GM12878 (cell line): ENCODE measurements at regions not wholly inside any gene's neighbourhood (a gene's known extent, or its start where the extent isn't known, plus 50 kb on each side); places are given as distances from the start of the nearest gene placed in this dataset.

Experiments used
- ATAC-seq: fragments of 200-7000 bp; cut with Tn5 transposase; 3 replicates; pipeline ENCODE4 v1.9.1; 2020; ENCODE audit warnings: mild to moderate bottlenecking, moderate library complexity
- BruUV-seq: library from RNA; stranded (reverse); fragments of 400-500 nt; replicated peaks from 2 replicates; lab custom pipeline; 2021; lab: Mats Ljungman, UMichigan
- CTCF ChIA-PET: fragments of 300-600 bp; sonication (Branson Sonifier 250); formaldehyde crosslinking; extraction: SDS; loops from one replicate; lab custom pipeline; 2021; ENCODE audit warnings: inconsistent platforms; lab: Yijun Ruan, JAX
- POLR2A ChIA-PET: fragments of 350-600 bp; formaldehyde crosslinking; extraction: SDS; loops from one replicate; lab custom pipeline; 2021; ENCODE audit warnings: inconsistent platforms; lab: Charles Lee
- RAD21 ChIA-PET: fragments of 300-600 bp; sonication (Branson Sonifier 250); formaldehyde crosslinking; loops from one replicate; lab custom pipeline; 2023; ENCODE audit warnings: antibody characterized with exemption; ENCODE audit not compliant: unreplicated experiment; lab: Charles Lee
- SMC1A ChIA-PET: fragments of 300-600 bp; sonication (Branson Sonifier 250); formaldehyde crosslinking; loops from one replicate; lab custom pipeline; 2023; ENCODE audit not compliant: unreplicated experiment, uncharacterized antibody; lab: Charles Lee
- DNase-seq: peaks from one replicate; pipeline ENCODE4 v3.0.0-alpha.2; 2011; ENCODE audit warnings: low read depth, low spot score
- FAIRE-seq: peaks from 3 replicates; lab custom pipeline; 2011; peaks lifted over from hg19 to GRCh38; lab: Jason Lieb, UNC
- H2AFZ ChIP-seq: 2 replicates; pipeline ENCODE4 v1.6.0; 2011; ENCODE audit warnings: low read depth, low read length, control low read depth; ENCODE audit not compliant: control insufficient read depth
- H3K27ac ChIP-seq: 2 replicates; pipeline ENCODE4 v1.5.1; 2011; ENCODE audit warnings: control low read depth; ENCODE audit not compliant: control insufficient read depth, insufficient read depth
- H3K27me3 ChIP-seq, 2 experiments: replicated peaks in 1 of 2; 2 replicates each; pipeline versions ENCODE4 v1.6.0 to v1.6.1; 2011; ENCODE audit warnings: low read length in 1 of 2; ENCODE audit not compliant: control insufficient read depth in 2 of 2, insufficient read depth in 2 of 2
- H3K36me3 ChIP-seq, 2 experiments: 2 replicates each; pipeline ENCODE4 v1.5.1; 2011; ENCODE audit warnings: low read length in 1 of 2; ENCODE audit not compliant: control insufficient read depth in 2 of 2, insufficient read depth in 2 of 2
- H3K4me1 ChIP-seq: 2 replicates; pipeline ENCODE4 v1.6.1; 2011; ENCODE audit warnings: mild to moderate bottlenecking, low read length, moderate library complexity, mixed read lengths; ENCODE audit not compliant: control insufficient read depth, insufficient read depth
- H3K4me2 ChIP-seq: 2 replicates; pipeline ENCODE4 v1.6.0; 2011; ENCODE audit warnings: control low read depth; ENCODE audit not compliant: control insufficient read depth, insufficient read depth
- H3K4me3 ChIP-seq: fragments of 200-600 bp; sonication (generic); 2 replicates; pipeline ENCODE4 v1.5.1; 2016
- H3K79me2 ChIP-seq: 2 replicates; pipeline ENCODE4 v1.6.0; 2011; ENCODE audit warnings: low read length; ENCODE audit not compliant: control insufficient read depth, insufficient read depth
- H3K9ac ChIP-seq: 2 replicates; pipeline ENCODE4 v1.8.0; 2011; ENCODE audit warnings: low read length, control low read depth, mixed read lengths; ENCODE audit not compliant: control insufficient read depth, insufficient read depth
- H3K9me3 ChIP-seq: replicated peaks from 3 replicates; pipeline ENCODE4 v1.5.1; 2011; ENCODE audit warnings: mild to moderate bottlenecking, low read length; ENCODE audit not compliant: control insufficient read depth, insufficient read depth
- H4K20me1 ChIP-seq: 2 replicates; pipeline ENCODE4 v1.6.0; 2011; ENCODE audit not compliant: control insufficient read depth, insufficient read depth
- ATF7 ChIP-seq: fragments of 450-650 bp; IDR thresholded peaks from 2 replicates; pipeline ENCODE4 v1.6.1; 2016; ENCODE audit warnings: low read depth, mild to moderate bottlenecking
- BHLHE40 ChIP-seq, 2 experiments: fragments of 450-650 bp in 1 of 2; IDR thresholded peaks; 2 replicates each; pipeline ENCODE4 v1.6.1; 2011 to 2017; ENCODE audit warnings: low read depth in 2 of 2, borderline replicate concordance in 1 of 2, improper control_type of control experiment in 1 of 2, low read length in 1 of 2, mild to moderate bottlenecking in 1 of 2
- ETV6 ChIP-seq, 2 experiments: fragments of 450-650 bp in 1 of 2; IDR thresholded peaks in 1 of 2; conservative IDR thresholded peaks in 1 of 2; 2 replicates each; pipeline ENCODE4 v1.6.1; 2014; ENCODE audit warnings: antibody characterized with exemption in 1 of 2, borderline replicate concordance in 1 of 2, low read depth in 1 of 2, mild to moderate bottlenecking in 1 of 2, moderate library complexity in 1 of 2
- JUNB ChIP-seq: IDR thresholded peaks from 2 replicates; pipeline ENCODE4 v1.6.1; 2016; ENCODE audit warnings: antibody characterized with exemption, mild to moderate bottlenecking
- MEF2A ChIP-seq: IDR thresholded peaks from 2 replicates; pipeline ENCODE4 v1.6.1; 2011; ENCODE audit warnings: low read depth, mild to moderate bottlenecking, low read length, moderate library complexity; ENCODE audit not compliant: insufficient read depth
- MTA3 ChIP-seq: IDR thresholded peaks from 2 replicates; pipeline ENCODE4 v1.6.1; 2012; ENCODE audit warnings: low read length, inconsistent platforms, borderline replicate concordance
- NR2F1 ChIP-seq: fragments of 450-650 bp; conservative IDR thresholded peaks from 2 replicates; pipeline ENCODE4 v1.6.1; 2017; ENCODE audit warnings: mild to moderate bottlenecking
- RAD51 ChIP-seq: fragments of 450-650 bp; IDR thresholded peaks from 2 replicates; pipeline ENCODE4 v1.6.1; 2016; ENCODE audit warnings: moderate library complexity, mild to moderate bottlenecking, inconsistent platforms
- RELA ChIP-seq: fragments of 450-650 bp; IDR thresholded peaks from 2 replicates; pipeline ENCODE4 v1.8.0; 2014; ENCODE audit warnings: borderline replicate concordance; ENCODE audit not compliant: partially characterized antibody
- SIX5 ChIP-seq: IDR thresholded peaks from 2 replicates; pipeline ENCODE4 v1.6.1; 2011; ENCODE audit warnings: mild to moderate bottlenecking, low read depth, low read length, moderate library complexity; ENCODE audit not compliant: severe bottlenecking
- SMAD5 ChIP-seq: IDR thresholded peaks from 2 replicates; pipeline ENCODE4 v1.6.1; 2016; ENCODE audit warnings: antibody characterized with exemption, low read depth
- TARDBP ChIP-seq: IDR thresholded peaks from 2 replicates; pipeline ENCODE4 v1.6.1; 2016; ENCODE audit warnings: borderline replicate concordance
- ZNF622 ChIP-seq: fragments of 450-650 bp; IDR thresholded peaks from 2 replicates; pipeline ENCODE4 v1.6.1; 2017; ENCODE audit warnings: mild to moderate bottlenecking, inconsistent platforms
- WGBS: methylation state at CpG from one replicate; pipeline ENCODE4 v1.1.6; 2016; ENCODE audit warnings: low lambda C conversion rate; ENCODE audit not compliant: insufficient replicate concordance, insufficient coverage; ENCODE audit errors: missing lambda C conversion rate; 5-methylcytosine and 5-hydroxymethylcytosine counted together
- in situ Hi-C: fragments of 300-500 bp; cut with MboI; formaldehyde crosslinking; loops from 9 replicates; pipeline ENCODE4 v1.14.3; 2018; ENCODE audit warnings: mixed read lengths
- intact Hi-C: fragments of 100-400 bp; cut with micrococcal nuclease; formaldehyde crosslinking; loops from one replicate; pipeline ENCODE4 v1.14.2; 2022; ENCODE audit not compliant: unreplicated experiment
- TF ChIP-seq, protein P1 (sequence below): fragments of 450-650 bp; IDR thresholded peaks from 2 replicates; pipeline ENCODE4 v1.6.1; 2017; ENCODE audit warnings: borderline replicate concordance
- TF ChIP-seq, protein P2 (sequence below): fragments of 450-650 bp; IDR thresholded peaks from 2 replicates; pipeline ENCODE4 v1.6.1; 2017; ENCODE audit warnings: mild to moderate bottlenecking, low read depth, inconsistent platforms; ENCODE audit not compliant: poor library complexity, severe bottlenecking
- TF ChIP-seq, protein P3 (sequence below): fragments of 450-650 bp; IDR thresholded peaks from 2 replicates; pipeline ENCODE4 v1.6.1; 2018; ENCODE audit warnings: mild to moderate bottlenecking, low read depth, moderate library complexity; ENCODE audit not compliant: partially characterized antibody
- TF ChIP-seq, protein P4 (sequence below): IDR thresholded peaks from 2 replicates; pipeline ENCODE4 v1.6.1; 2012; ENCODE audit warnings: low read depth, low read length, improper control_type of control experiment

DNA sequence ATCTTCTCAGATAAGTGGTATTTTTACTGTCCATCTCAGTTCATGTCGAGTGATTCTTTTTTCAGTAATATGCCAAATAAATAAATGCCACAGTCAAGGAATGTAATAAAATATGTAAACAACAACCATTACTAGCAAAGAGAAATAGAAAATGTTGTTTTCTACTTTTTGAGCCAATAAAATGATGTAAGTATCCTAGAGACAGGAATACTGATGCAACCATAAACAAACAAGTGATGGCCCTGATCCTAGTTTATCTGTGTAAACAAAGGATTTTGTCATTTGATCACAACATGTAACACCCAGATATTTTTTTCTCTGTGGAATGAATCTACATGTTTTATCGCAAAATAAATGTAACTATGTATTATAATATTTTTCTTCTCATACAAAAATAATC lies 1852.8 kb downstream of the EFNA5 start (continued):
- TF ChIP-seq, protein P1, sequence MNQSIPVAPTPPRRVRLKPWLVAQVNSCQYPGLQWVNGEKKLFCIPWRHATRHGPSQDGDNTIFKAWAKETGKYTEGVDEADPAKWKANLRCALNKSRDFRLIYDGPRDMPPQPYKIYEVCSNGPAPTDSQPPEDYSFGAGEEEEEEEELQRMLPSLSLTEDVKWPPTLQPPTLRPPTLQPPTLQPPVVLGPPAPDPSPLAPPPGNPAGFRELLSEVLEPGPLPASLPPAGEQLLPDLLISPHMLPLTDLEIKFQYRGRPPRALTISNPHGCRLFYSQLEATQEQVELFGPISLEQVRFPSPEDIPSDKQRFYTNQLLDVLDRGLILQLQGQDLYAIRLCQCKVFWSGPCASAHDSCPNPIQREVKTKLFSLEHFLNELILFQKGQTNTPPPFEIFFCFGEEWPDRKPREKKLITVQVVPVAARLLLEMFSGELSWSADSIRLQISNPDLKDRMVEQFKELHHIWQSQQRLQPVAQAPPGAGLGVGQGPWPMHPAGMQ: no peak
- TF ChIP-seq TARDBP (no peak), RAD51 (no peak)

DNA sequence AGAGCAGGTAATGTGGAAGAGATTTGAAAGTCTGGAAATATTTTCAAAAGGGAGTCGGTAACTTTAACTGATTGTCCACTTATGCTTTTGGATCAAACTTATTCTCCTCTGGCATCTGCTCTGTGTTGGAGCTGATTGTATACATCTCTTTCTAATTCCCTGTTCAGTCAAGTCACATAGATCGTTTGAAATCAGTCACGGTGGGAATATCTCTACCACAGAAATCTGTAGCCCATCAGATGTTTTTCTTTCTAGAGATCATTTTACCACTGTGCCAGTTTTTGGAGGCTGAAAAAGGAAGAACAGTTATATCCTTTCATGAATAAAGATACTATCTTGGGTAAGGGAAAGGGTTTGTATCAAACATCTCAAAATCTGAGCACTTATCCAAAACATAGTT lies 1853.3 kb downstream of the EFNA5 start:
- Histone ChIP-seq H3K27ac (no peak overlapping the region), H2AFZ (no peak overlapping the region), H3K36me3 (no peaks in the 10 kb centered on the region), H3K4me1 (no peaks in the 10 kb centered on the region), H3K27me3 (no peaks in the 10 kb centered on the region), H3K4me3 (no peak overlapping the region), H3K4me2 (no peak overlapping the region), H3K9me3 (no peaks in the 10 kb centered on the region), H3K9ac (no peak overlapping the region), H4K20me1 (no peaks in the 10 kb centered on the region), H3K79me2 (no peaks in the 10 kb centered on the region)
- in situ Hi-C loops (no loop called here), intact Hi-C loops (no loop called here)
- ATAC-seq (no peak), FAIRE-seq (no peak), DNase-seq (no peak)
- ChIA-PET CTCF (no interaction called here), RAD21 (no interaction called here), POLR2A (no interaction called here), SMC1A (no interaction called here)
- no TSS peak for BruUV-seq
- WGBS: 32% methylated on average over 3 of the region's 3 CpGs
- TF ChIP-seq BHLHE40 (IDR thresholded peaks at IDR 0.05; ENCODE audit: borderline replicate concordance in 1 of 2, low read depth in 2 of 2, low read length in 1 of 2) (no peak), JUNB (no peak), ZNF622 (no peak), RELA (no peak), MTA3 (no peak), MEF2A (no peak), SMAD5 (no peak), NR2F1 (no peak), ETV6 (conservative IDR thresholded peaks at IDR 0.05 in 1 of 2, IDR thresholded peaks at IDR 0.05 in 1 of 2; ENCODE audit: borderline replicate concordance in 1 of 2, low read depth in 1 of 2) (no peak), SIX5 (no peak), ATF7 (no peak)
- TF ChIP-seq, protein P2, sequence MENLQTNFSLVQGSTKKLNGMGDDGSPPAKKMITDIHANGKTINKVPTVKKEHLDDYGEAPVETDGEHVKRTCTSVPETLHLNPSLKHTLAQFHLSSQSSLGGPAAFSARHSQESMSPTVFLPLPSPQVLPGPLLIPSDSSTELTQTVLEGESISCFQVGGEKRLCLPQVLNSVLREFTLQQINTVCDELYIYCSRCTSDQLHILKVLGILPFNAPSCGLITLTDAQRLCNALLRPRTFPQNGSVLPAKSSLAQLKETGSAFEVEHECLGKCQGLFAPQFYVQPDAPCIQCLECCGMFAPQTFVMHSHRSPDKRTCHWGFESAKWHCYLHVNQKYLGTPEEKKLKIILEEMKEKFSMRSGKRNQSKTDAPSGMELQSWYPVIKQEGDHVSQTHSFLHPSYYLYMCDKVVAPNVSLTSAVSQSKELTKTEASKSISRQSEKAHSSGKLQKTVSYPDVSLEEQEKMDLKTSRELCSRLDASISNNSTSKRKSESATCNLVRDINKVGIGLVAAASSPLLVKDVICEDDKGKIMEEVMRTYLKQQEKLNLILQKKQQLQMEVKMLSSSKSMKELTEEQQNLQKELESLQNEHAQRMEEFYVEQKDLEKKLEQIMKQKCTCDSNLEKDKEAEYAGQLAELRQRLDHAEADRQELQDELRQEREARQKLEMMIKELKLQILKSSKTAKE: no peak
- TF ChIP-seq, protein P3, sequence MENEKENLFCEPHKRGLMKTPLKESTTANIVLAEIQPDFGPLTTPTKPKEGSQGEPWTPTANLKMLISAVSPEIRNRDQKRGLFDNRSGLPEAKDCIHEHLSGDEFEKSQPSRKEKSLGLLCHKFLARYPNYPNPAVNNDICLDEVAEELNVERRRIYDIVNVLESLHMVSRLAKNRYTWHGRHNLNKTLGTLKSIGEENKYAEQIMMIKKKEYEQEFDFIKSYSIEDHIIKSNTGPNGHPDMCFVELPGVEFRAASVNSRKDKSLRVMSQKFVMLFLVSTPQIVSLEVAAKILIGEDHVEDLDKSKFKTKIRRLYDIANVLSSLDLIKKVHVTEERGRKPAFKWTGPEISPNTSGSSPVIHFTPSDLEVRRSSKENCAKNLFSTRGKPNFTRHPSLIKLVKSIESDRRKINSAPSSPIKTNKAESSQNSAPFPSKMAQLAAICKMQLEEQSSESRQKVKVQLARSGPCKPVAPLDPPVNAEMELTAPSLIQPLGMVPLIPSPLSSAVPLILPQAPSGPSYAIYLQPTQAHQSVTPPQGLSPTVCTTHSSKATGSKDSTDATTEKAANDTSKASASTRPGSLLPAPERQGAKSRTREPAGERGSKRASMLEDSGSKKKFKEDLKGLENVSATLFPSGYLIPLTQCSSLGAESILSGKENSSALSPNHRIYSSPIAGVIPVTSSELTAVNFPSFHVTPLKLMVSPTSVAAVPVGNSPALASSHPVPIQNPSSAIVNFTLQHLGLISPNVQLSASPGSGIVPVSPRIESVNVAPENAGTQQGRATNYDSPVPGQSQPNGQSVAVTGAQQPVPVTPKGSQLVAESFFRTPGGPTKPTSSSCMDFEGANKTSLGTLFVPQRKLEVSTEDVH: no peak
- TF ChIP-seq, protein P4, sequence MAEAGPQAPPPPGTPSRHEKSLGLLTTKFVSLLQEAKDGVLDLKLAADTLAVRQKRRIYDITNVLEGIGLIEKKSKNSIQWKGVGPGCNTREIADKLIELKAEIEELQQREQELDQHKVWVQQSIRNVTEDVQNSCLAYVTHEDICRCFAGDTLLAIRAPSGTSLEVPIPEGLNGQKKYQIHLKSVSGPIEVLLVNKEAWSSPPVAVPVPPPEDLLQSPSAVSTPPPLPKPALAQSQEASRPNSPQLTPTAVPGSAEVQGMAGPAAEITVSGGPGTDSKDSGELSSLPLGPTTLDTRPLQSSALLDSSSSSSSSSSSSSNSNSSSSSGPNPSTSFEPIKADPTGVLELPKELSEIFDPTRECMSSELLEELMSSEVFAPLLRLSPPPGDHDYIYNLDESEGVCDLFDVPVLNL: no peak
